NT2/D1 (cell line): ENCODE measurements at regions not wholly inside any gene's neighbourhood (a gene's known extent, or its start where the extent isn't known, plus 50 kb on each side); places are given as distances from the start of the nearest gene placed in this dataset.

Source experiments
- YY1 ChIP-seq: IDR thresholded peaks from 2 replicates; pipeline ENCODE4 v1.6.1; 2011; ENCODE audit not compliant: insufficient read length, insufficient read depth
- ZNF274 ChIP-seq: IDR thresholded peaks from 2 replicates; pipeline ENCODE4 v1.6.1; 2011; ENCODE audit warnings: mild to moderate bottlenecking, low read depth, low read length

DNA sequence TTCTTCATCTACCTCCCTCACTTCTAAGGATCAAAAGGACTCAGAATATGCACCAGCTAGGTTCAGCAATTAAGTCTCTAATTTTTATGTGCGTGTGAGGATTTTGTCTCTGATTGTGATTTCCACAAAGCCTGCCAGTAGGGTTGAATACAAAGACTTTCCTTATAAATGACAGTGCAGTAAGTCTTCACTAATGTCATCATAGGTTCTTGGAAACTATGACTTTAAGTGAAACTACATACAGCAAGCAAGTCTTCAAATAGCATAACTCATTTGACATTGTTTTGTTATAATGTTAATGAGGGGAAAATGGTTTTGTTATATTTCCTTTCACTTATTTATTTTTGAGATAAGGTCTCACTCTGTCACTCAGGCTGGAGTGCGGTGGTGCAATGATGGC lies 526.3 kb upstream of the DCC start:
- TF ChIP-seq ZNF274 (no peak), YY1 (no peak)
